HEK293T (cell line): ENCODE measurements at regions not wholly inside any gene's neighbourhood (a gene's known extent, or its start where the extent isn't known, plus 50 kb on each side); places are given as distances from the start of the nearest gene placed in this dataset.
"Not testable (repeated sequence)": the region's sequence is repeated elsewhere in the genome, so short reads cannot be mapped to it uniquely, and the experiment has no call there.

Experiments used
- CTCF ChIA-PET: fragments of 350-600 bp; formaldehyde crosslinking; extraction: SDS; loops from one replicate; lab custom pipeline; 2021; ENCODE audit warnings: antibody characterized with exemption, inconsistent platforms; lab: Yijun Ruan, JAX
- POLR2A ChIA-PET: fragments of 350-600 bp; formaldehyde crosslinking; extraction: SDS; loops from one replicate; lab custom pipeline; 2020; ENCODE audit warnings: antibody characterized with exemption, inconsistent platforms; lab: Yijun Ruan, JAX
- DNase-seq: peaks from one replicate; pipeline ENCODE4 v3.0.0; 2012; ENCODE audit warnings: mixed read lengths; ENCODE audit errors: extremely low spot score
- ARNT ChIP-seq: fragments of 450-650 bp; IDR thresholded peaks from 2 replicates; pipeline ENCODE4 v1.6.1; 2017; ENCODE audit warnings: mild to moderate bottlenecking
- BHLHE40 ChIP-seq: fragments of 450-650 bp; IDR thresholded peaks from 2 replicates; pipeline ENCODE4 v1.6.1; 2016; ENCODE audit warnings: mild to moderate bottlenecking, moderate library complexity, borderline replicate concordance
- CTBP1 ChIP-seq: fragments of 450-650 bp; IDR thresholded peaks from 2 replicates; pipeline ENCODE4 v1.6.1; 2016; ENCODE audit warnings: borderline replicate concordance
- ELF4 ChIP-seq: fragments of 450-650 bp; IDR thresholded peaks from 2 replicates; pipeline ENCODE4 v1.6.1; 2017; ENCODE audit warnings: antibody characterized with exemption
- FOXA1 ChIP-seq: fragments of 450-650 bp; IDR thresholded peaks from 2 replicates; pipeline ENCODE4 v1.6.1; 2016; ENCODE audit warnings: mild to moderate bottlenecking
- FOXK2 ChIP-seq: fragments of 450-650 bp; IDR thresholded peaks from 2 replicates; pipeline ENCODE4 v1.6.1; 2016; ENCODE audit warnings: mild to moderate bottlenecking
- FOXM1 ChIP-seq: fragments of 450-650 bp; IDR thresholded peaks from 2 replicates; pipeline ENCODE4 v1.6.1; 2017; ENCODE audit warnings: mild to moderate bottlenecking, borderline replicate concordance
- HDGF ChIP-seq: fragments of 450-650 bp; IDR thresholded peaks from 2 replicates; pipeline ENCODE4 v1.6.1; 2017; ENCODE audit warnings: antibody characterized with exemption, borderline replicate concordance
- L3MBTL2 ChIP-seq: fragments of 450-650 bp; conservative IDR thresholded peaks from 2 replicates; pipeline ENCODE4 v1.6.1; 2016; ENCODE audit warnings: mild to moderate bottlenecking
- LEF1 ChIP-seq: fragments of 450-650 bp; IDR thresholded peaks from 2 replicates; pipeline ENCODE4 v1.6.1; 2017; ENCODE audit warnings: mild to moderate bottlenecking, borderline replicate concordance
- NFRKB ChIP-seq: fragments of 450-650 bp; IDR thresholded peaks from 2 replicates; pipeline ENCODE4 v1.6.1; 2016; ENCODE audit warnings: mild to moderate bottlenecking, moderate library complexity
- SP1 ChIP-seq: fragments of 450-650 bp; IDR thresholded peaks from 2 replicates; pipeline ENCODE4 v1.6.1; 2017
- SUZ12 ChIP-seq: fragments of 450-650 bp; IDR thresholded peaks from 2 replicates; pipeline ENCODE4 v1.6.1; 2016; ENCODE audit warnings: mild to moderate bottlenecking
- TARDBP ChIP-seq: fragments of 450-650 bp; IDR thresholded peaks from 2 replicates; pipeline ENCODE4 v1.6.1; 2016
- ZNF384 ChIP-seq: fragments of 450-650 bp; IDR thresholded peaks from 2 replicates; pipeline ENCODE4 v1.6.1; 2016
- TF ChIP-seq, protein P1 (sequence below): fragments of 450-650 bp; IDR thresholded peaks from 2 replicates; pipeline ENCODE4 v1.6.1; 2016

DNA sequence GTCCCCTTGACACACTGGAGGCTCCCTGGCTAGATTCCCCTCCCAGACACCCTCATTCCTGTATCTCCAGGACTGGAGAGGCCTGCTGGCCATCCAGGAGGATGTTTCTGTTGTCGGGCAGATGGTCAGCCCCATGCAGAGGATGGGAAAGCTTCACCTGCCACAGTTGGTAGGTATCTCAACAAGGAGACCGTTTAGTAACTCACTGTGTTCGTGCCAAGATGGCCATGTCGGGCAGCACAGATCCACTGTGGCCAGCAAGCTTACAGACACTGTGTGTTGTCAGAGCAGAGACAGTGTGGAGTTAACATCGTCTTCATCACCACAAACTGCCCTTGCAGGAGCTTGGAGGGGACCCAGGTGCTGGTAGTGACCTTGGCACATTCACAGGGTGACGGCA is 390.9 kb downstream of the SEC14L1 start:
- POLR2A ChIA-PET: no interaction called here
- CTCF ChIA-PET: no interaction called here

DNA sequence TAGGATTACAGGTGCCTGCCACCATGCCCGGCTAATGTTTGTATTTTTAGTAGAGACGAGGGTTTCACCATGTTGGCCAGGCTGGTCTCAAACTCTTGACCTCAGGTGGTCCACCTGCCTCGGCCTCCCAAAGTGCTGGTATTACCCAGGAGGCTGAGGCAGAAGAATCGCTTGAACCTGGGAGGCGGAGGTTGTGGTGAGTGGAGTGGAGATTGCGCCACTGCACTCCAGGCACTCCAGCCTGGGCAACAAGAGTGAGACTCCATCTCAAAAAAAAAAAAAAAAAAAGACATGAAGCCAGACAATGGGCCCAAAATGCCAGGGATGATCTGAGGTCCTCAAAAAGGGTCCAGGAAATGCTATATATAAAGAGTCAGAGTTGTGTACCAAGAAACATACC is 392.9 kb downstream of the SEC14L1 start:
- POLR2A ChIA-PET, CTCF ChIA-PET, DNase-seq: not testable (repeated sequence)

More for the DNA sequence above, 390.9 kb downstream of the SEC14L1 start:
- DNase-seq: no peak
- TF ChIP-seq FOXK2 (no peak), NFRKB (no peak), L3MBTL2 (no peak), TARDBP (no peak), CTBP1 (no peak), FOXA1 (no peak), ELF4 (no peak), SUZ12 (no peak), ZNF384 (no peak), LEF1 (no peak), SP1 (no peak), BHLHE40 (no peak), HDGF (no peak)
- TF ChIP-seq, protein P1, sequence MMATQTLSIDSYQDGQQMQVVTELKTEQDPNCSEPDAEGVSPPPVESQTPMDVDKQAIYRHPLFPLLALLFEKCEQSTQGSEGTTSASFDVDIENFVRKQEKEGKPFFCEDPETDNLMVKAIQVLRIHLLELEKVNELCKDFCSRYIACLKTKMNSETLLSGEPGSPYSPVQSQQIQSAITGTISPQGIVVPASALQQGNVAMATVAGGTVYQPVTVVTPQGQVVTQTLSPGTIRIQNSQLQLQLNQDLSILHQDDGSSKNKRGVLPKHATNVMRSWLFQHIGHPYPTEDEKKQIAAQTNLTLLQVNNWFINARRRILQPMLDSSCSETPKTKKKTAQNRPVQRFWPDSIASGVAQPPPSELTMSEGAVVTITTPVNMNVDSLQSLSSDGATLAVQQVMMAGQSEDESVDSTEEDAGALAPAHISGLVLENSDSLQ: no peak

DNA sequence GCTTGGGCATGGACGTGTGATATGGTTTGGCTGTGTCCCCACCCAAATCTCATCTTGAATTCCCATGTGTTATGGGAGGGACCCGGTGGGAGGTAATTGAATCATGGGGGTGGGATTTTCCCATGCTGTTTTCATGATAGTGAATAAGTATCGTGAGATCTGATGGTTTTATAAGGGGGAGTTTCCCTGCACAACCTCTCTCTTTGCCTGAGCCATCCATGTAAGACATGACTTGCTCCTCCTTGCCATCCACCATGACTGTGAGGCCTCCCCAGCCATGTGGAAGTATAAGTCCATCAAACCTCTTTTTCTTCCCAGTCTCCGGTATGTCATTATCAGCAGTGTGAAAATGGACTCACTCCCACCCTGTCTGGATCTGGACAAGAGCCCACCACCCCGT is 393.4 kb downstream of the SEC14L1 start:
- POLR2A ChIA-PET: no interaction called here

DNA sequence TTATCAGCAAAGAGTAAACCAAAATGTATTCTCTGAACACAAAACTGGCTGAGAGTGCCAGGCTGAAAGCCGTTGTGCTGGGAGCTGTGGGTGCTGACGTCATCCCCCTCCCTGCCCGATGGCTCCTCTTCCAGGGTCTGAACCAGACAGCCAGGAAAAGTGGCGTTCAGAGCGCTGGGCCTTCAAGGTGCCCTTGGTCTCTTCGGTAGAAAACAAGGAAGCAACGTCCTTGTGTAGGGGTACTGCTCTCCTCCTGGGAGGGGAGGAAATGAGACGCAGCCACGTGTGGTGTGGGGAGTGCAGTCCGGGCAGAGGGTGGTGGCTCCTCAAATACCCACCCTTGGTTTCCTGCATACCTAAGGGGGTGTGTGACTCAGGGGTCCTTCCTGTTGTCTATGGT is 394.7 kb downstream of the SEC14L1 start:
- no peak for DNase-seq
- TF ChIP-seq HDGF: no peak
- no peak for TF ChIP-seq FOXM1
- no peak for TF ChIP-seq LEF1
- TF ChIP-seq FOXK2: no peak
- no peak for TF ChIP-seq BHLHE40
- TF ChIP-seq ELF4: no peak
- no peak for TF ChIP-seq L3MBTL2
- TF ChIP-seq ARNT: no peak
- no peak for TF ChIP-seq FOXA1
- TF ChIP-seq SP1: no peak
- no peak for TF ChIP-seq NFRKB
- TF ChIP-seq CTBP1: no peak
- TF ChIP-seq ZNF384: no peak
- TF ChIP-seq, protein P1: no peak
- no peak for TF ChIP-seq TARDBP
- TF ChIP-seq SUZ12: no peak
- POLR2A ChIA-PET: no interaction called here

More for the DNA sequence above, 393.4 kb downstream of the SEC14L1 start:
- no peak for TF ChIP-seq SUZ12
- no peak for TF ChIP-seq TARDBP
- no peak for TF ChIP-seq NFRKB
- TF ChIP-seq L3MBTL2: no peak
- TF ChIP-seq SP1: no peak
- no peak for TF ChIP-seq CTBP1
- no peak for TF ChIP-seq FOXM1
- TF ChIP-seq, protein P1: no peak
- no peak for TF ChIP-seq HDGF
- no peak for TF ChIP-seq ARNT
- TF ChIP-seq FOXK2: no peak
- no peak for TF ChIP-seq LEF1
- TF ChIP-seq ZNF384: no peak
- no peak for TF ChIP-seq BHLHE40
- no peak for DNase-seq
- CTCF ChIA-PET: no interaction called here

DNA sequence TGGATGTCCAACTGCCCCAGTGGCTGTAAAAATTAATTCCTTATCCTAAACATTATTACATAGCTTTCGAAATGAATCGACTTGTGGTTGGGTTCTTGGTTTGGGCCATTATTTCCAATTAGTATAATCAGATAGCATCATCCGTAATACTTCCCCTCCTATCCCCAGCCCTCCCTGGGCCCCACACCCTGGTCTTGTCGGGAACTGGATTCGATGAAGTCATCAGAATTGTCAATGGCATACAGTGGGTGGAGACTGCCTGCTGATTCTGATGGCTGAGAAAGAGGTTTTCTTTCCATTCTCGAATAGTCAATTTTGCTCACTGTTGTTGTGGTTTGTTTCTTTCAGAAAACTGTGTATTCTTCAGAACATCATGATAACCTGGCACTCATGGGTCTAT is 395.1 kb downstream of the SEC14L1 start:
- ChIA-PET CTCF (no interaction called here), POLR2A (no interaction called here)
- peak; percentile 38 for DNase-seq
- TF ChIP-seq SP1: no peak
- no peak for TF ChIP-seq LEF1
- TF ChIP-seq ZNF384: no peak
- TF ChIP-seq HDGF: no peak
- TF ChIP-seq NFRKB: no peak
- no peak for TF ChIP-seq FOXA1
- TF ChIP-seq, protein P1: no peak
- TF ChIP-seq FOXK2: no peak
- no peak for TF ChIP-seq ARNT
- TF ChIP-seq ELF4: no peak
- TF ChIP-seq BHLHE40: no peak
- TF ChIP-seq SUZ12: no peak
- TF ChIP-seq TARDBP: no peak

More for the DNA sequence above, 394.7 kb downstream of the SEC14L1 start:
- CTCF ChIA-PET: no interaction called here

DNA sequence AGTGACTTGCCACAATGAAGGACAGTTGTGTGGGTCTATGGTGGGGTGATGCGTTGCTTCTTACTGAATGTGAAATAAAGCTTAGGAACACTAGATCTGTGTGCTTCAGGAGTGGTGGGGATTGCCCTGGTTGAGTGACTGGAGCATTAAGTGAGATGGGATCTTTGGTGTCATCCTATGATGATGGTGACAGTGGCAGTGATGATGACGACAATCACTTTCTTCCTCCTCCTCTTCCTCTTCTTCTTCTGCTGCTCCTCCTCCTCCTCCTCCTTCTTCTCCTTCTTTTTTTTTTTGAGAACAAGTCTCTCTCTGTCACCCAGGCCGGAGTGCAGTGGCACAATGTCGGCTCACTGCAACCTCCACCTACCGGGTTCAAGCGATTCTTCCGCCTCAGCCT is 396.8 kb downstream of the SEC14L1 start:
- no peak for DNase-seq
- TF ChIP-seq SP1 (no peak), LEF1 (no peak), NFRKB (no peak), FOXM1 (no peak), L3MBTL2 (no peak), ELF4 (no peak)
- CTCF ChIA-PET: no interaction called here
- POLR2A ChIA-PET: interaction anchor here (0.7 kb wide), 1 partner anchor 421 kb away, joined by 3 read pairs; the partner anchor contains the start of gene TNRC6C
